HG03442 (cell line): ENCODE measurements at regions not wholly inside any gene's neighbourhood (a gene's known extent, or its start where the extent isn't known, plus 50 kb on each side); places are given as distances from the start of the nearest gene placed in this dataset.

Experiments used
- ATAC-seq: cut with Tn5 transposase; IDR thresholded peaks from one replicate; pipeline ENCODE4 v1.9.1; 2021; ENCODE audit warnings: mild to moderate bottlenecking, moderate library complexity; ENCODE audit not compliant: unreplicated experiment

- no peak for ATAC-seq
Observed at GRCh38 chr20:40806929-40807820, 118.1 kb upstream of the MAFB start.

GRCh38 chr20:40807821-40808170, 118.8 kb upstream of the MAFB start:
- ATAC-seq: no peak

GRCh38 chr20:40808936-40809335, 119.9 kb upstream of the MAFB start:
- ATAC-seq: no peak

- no peak for ATAC-seq
Observed at GRCh38 chr20:40809361-40809760, 120.3 kb upstream of the MAFB start.

- no peak for ATAC-seq
Observed at GRCh38 chr20:40810332-40811000, 121.4 kb upstream of the MAFB start.

- no peak for ATAC-seq
Observed at GRCh38 chr20:40811004-40811403, 122.0 kb upstream of the MAFB start.

- ATAC-seq: no peak
Observed at GRCh38 chr20:40811660-40812414, 122.8 kb upstream of the MAFB start.

GRCh38 chr20:40812415-40812925, 123.4 kb upstream of the MAFB start:
- no peak for ATAC-seq

- ATAC-seq: no peak
Observed at GRCh38 chr20:40813029-40813431, 124.0 kb upstream of the MAFB start.

- no peak for ATAC-seq
Observed at GRCh38 chr20:40813708-40814630, 124.9 kb upstream of the MAFB start.

GRCh38 chr20:40814631-40814960, 125.6 kb upstream of the MAFB start:
- no peak for ATAC-seq

GRCh38 chr20:40815156-40816038, 126.4 kb upstream of the MAFB start:
- no peak for ATAC-seq

- no peak for ATAC-seq
Observed at GRCh38 chr20:40816039-40816352, 127.0 kb upstream of the MAFB start.

GRCh38 chr20:40821429-40821828, 132.4 kb upstream of the MAFB start:
- no peak for ATAC-seq

GRCh38 chr20:40826699-40827098, 137.7 kb upstream of the MAFB start:
- no peak for ATAC-seq

GRCh38 chr20:40835321-40835720, 146.3 kb upstream of the MAFB start:
- no peak for ATAC-seq

GRCh38 chr20:40838509-40838908, 149.5 kb upstream of the MAFB start:
- no peak for ATAC-seq

GRCh38 chr20:40843251-40843650, 154.2 kb upstream of the MAFB start:
- ATAC-seq: no peak

- no peak for ATAC-seq
Observed at GRCh38 chr20:40844332-40844731, 155.3 kb upstream of the MAFB start.

- no peak for ATAC-seq
Observed at GRCh38 chr20:40848096-40848495, 159.1 kb upstream of the MAFB start.
